ENCODE measurements at regions not wholly inside any gene's neighbourhood (a gene's known extent, or its start where the extent isn't known, plus 50 kb on each side); places are given as distances from the start of the nearest gene placed in this dataset.

DNA sequence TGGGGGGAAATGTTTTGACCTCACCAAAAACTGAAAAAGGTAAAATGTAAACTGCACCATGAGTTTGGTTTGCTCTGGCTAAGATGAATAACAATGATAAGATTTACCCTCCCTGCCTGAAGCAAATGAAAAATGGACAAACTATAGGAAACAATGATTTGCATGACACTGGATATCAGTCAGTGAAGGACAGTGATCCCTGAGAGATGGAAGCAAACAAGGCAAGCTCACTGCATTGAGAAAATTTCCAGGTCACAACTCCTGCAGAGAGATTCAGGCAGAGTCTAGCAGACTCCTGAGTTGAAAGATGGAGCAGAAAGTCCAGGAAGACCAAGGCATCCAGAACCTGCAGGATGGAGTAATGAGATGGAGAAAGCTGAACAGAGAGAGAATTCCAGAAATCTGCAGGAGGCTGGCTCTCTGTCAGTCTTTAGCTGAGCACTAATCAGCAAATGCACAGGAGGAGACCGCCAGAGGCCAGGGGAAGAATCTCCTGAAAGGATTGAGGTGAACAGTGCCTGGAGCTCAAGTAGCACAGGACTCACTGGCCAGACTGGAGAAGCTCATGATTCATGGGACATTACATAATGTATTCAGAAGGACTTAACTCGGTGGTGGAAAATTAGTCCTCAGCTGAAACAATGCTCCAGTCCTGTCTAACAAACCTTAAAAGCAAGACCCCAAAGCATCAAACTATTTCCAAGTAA is 51.2 kb upstream of the PALS2 start (continued):
- no peak for TF ChIP-seq CSRNP3 (CRISPR knock-in tag; IDR thresholded peaks at IDR 0.05)
- no peak for TF ChIP-seq OSR1 (CRISPR knock-in tag; IDR thresholded peaks at IDR 0.05)
